22Rv1 (cell line): ENCODE measurements at regions not wholly inside any gene's neighbourhood (a gene's known extent, or its start where the extent isn't known, plus 50 kb on each side); places are given as distances from the start of the nearest gene placed in this dataset.
A peak's percentile ranks its signal among the peaks of the same experiment; 100 is the strongest.

Source experiments
- H3K27ac ChIP-seq: fragments of 450-650 bp; 2 replicates; pipeline ENCODE4 v1.5.1; 2017
- ZFX ChIP-seq: fragments of 450-650 bp; IDR thresholded peaks from 2 replicates; pipeline ENCODE4 v1.6.1; 2017; ENCODE audit warnings: antibody characterized with exemption, borderline replicate concordance
- TF ChIP-seq, protein P1 (sequence below): fragments of 450-650 bp; IDR thresholded peaks from 2 replicates; pipeline ENCODE4 v1.5.1; 2017; ENCODE audit warnings: mild to moderate bottlenecking

GRCh38 chr6:76418560-76419223 is 346.2 kb upstream of the IMPG1 start:
- TF ChIP-seq, protein P1, sequence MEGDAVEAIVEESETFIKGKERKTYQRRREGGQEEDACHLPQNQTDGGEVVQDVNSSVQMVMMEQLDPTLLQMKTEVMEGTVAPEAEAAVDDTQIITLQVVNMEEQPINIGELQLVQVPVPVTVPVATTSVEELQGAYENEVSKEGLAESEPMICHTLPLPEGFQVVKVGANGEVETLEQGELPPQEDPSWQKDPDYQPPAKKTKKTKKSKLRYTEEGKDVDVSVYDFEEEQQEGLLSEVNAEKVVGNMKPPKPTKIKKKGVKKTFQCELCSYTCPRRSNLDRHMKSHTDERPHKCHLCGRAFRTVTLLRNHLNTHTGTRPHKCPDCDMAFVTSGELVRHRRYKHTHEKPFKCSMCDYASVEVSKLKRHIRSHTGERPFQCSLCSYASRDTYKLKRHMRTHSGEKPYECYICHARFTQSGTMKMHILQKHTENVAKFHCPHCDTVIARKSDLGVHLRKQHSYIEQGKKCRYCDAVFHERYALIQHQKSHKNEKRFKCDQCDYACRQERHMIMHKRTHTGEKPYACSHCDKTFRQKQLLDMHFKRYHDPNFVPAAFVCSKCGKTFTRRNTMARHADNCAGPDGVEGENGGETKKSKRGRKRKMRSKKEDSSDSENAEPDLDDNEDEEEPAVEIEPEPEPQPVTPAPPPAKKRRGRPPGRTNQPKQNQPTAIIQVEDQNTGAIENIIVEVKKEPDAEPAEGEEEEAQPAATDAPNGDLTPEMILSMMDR: peak; percentile 20
- no peak for TF ChIP-seq ZFX
- peak overlapping the region; percentile 69 for H3K27ac ChIP-seq

GRCh38 chr6:76416821-76417605 is 344.6 kb upstream of the IMPG1 start:
- H3K27ac ChIP-seq: peak overlapping the region; percentile 69

DNA sequence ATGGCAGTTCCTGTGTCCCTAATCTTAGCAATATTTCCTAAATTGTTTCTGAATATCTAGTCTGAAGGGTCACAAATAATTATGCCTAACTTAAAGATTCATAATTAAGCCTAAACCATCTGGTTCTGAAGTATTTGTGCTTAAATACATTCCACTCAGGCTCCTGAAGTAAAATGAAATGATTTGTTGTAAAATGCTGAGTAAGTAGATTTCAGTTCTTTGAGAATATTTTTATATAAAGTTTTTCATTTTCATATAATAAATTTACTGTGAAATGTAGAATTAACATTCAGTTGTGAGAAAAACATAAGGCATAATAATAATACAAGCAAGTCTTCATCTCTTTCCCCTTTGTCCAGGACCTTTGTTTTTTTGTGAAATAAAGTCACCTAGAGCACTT is 330.6 kb upstream of the IMPG1 start:
- no peak overlapping the region for H3K27ac ChIP-seq
- TF ChIP-seq, protein P1: no peak
- no peak for TF ChIP-seq ZFX

More at GRCh38 chr6:76416821-76417605, 344.6 kb upstream of the IMPG1 start:
- TF ChIP-seq ZFX: no peak
- TF ChIP-seq, protein P1: no peak

GRCh38 chr6:76397966-76398365 is 325.5 kb upstream of the IMPG1 start:
- H3K27ac ChIP-seq: no peak overlapping the region
- TF ChIP-seq ZFX: no peak
- TF ChIP-seq, protein P1: no peak

DNA sequence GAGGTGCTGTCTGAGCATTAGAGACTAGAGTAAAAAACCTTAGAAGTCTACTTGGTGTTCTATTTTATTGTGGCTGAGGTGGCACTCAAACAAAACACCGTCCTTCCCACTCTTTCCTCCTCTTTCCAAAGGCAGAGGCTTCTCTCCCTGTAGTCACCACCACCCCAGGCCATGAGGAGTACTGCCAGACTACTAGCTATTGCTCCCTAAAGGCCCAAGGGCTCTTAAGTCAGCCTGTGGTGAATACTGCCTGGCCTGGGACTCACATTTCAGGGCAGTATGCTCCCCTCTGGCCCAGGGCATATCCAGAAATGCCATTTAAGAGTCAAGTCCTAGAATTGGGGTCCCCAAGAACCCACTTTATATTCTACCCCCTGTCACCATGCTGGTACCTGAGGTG is 309.7 kb upstream of the IMPG1 start:
- H3K27ac ChIP-seq: no peak overlapping the region
- TF ChIP-seq, protein P1: no peak
- no peak for TF ChIP-seq ZFX

DNA sequence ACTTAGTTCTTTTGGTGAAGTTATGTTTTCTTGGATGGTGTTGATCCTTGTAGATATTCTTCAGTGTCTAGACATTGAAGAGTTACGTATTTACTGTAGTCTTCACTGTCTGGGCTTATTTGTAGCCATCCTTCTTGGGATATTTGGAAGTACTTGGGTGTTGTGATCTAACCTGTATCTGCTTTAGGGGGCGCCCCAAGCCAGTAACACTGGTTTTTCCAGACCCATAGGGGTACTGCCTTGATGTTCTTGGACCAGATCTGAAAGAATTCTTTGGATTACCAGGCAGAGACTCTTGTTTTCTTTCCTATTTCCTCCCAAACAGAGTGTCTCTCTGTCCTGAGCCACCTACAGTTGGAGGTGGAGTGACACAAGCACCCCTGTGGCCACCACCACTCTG is 309.1 kb upstream of the IMPG1 start:
- H3K27ac ChIP-seq: no peak overlapping the region
- TF ChIP-seq ZFX: no peak

DNA sequence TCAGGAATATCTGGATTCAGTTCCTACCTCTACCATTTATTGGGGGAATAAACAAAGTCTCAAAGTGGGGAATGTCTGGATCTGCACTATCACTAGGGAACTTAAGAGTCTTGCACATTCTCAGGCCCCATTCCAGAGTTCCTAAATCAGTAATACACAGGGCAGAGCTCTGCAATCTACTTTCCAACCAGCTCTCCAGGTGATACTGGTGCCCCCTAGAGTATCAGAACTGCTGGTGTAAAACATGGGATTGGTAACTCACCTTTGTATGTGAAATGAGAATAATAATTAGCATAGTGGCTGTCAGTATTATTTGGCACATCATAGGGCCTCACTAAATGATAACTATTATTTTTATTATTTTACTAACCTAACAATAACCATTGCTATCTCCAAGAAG is 278.8 kb upstream of the IMPG1 start:
- H3K27ac ChIP-seq: no peak overlapping the region
- no peak for TF ChIP-seq ZFX
- TF ChIP-seq, protein P1: peak; percentile 77
